Right lung (tissue), 2 donors: ENCODE measurements at regions not wholly inside any gene's neighbourhood (a gene's known extent, or its start where the extent isn't known, plus 50 kb on each side); places are given as distances from the start of the nearest gene placed in this dataset.
"Not testable (repeated sequence)": the region's sequence is repeated elsewhere in the genome, so short reads cannot be mapped to it uniquely, and the experiment has no call there.

Source experiments
- DNase-seq, 2 donors: peaks; one replicate each; pipeline ENCODE4 v3.0.0-alpha.2; 2013

DNA sequence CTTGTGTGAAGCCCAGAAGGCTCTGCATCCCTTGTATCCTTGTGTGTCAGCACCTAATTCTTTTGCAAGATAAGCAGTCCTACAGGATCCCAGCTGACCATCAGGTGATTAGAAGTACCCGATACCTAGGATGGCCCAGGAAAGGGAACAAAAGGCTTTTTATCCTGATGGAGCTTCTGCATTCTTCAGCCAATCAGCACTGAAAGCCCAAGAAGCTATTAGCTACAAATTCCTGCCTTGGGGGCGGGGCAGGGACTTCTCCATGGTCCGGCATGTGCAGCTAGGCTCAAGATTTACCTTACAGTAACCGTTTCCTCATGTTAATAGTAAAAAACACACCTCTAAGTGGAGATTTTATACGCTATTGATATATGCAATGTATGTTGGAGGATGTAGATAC lies 264.6 kb upstream of the THUMPD2 start:
- no peak for DNase-seq

DNA sequence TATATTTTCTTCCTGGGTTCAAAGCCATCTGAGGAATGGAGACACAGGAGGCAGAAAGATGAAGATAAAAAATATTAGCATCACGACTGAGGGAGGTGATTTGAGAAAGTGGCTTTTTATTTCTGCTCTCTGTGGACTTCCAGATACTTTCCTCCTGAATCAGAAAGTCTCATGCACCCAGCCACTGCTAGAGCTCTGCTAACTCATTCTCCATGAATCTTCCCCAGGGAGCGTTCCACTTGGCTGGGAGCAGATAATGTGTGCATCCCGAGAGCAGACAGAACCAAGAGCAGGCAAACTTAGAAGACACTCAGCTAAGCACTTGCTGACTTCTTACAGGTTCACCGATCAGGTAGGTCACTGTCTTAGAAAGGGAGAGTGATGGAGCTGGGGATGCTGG lies 264.1 kb upstream of the THUMPD2 start:
- no peak for DNase-seq

DNA sequence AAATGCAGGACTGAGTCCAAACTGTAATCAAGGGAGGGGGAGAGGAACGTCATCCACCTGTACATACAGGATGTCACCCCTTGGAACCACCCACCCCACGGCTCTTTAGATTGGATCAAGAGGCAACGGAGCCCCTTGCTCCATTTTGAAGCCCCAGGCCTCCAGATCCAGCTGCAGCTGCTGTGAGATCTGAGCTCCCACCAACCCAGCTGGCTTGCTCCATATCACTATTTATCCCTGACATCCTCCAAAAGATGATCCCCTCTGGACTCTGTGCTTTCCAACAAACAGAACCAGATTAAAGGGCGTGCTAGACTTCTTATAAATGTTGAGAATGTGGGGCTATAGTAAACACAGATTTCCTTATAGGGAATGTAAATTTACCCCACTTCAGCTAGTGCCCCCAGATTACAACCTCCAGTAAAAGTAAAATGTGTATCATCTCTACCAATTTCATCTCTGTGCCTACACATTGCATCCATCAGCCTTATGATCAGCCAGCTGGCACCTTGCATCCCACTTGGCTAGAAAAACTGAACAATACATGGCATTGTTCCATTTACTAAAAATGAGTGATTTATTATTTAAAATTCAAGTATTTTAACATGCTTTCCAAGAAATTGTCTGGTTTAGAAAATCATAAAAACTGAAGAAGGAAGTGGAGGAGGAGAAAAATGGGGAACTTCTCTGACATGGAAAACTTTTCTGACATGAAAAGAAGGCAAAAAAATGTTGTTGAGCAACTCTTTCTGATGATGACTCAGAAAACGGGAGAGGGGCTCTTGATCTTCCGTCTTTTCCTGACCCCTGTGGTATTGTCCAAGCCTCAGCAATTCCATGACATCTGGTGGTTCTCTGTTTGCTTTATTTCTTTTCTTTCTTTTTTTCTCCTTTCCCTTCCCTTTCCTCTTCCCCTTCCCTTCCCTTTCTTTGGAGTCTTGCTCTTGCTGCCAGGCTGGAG lies 262.6 kb upstream of the THUMPD2 start:
- peak in 1 of 2 donors; percentile 6 for DNase-seq

DNA sequence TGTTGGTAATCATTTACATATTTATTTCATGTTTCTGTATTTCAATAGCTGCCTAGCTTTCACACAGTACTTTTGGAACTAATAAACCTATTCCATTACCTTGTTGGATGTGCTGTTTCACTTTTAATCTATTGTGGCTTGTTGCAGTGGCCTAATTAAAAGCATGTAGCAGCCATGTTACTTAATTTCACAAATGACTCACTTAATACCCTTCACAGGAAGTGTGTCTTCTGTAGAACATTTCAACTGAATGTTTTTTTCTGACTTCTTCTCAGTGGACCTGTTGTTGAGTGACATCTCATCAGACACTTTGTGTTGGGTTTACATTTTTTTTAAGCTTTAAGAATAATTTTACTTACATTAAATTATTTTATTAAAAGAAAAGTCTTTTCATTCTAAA lies 260.5 kb upstream of the THUMPD2 start:
- no peak for DNase-seq

DNA sequence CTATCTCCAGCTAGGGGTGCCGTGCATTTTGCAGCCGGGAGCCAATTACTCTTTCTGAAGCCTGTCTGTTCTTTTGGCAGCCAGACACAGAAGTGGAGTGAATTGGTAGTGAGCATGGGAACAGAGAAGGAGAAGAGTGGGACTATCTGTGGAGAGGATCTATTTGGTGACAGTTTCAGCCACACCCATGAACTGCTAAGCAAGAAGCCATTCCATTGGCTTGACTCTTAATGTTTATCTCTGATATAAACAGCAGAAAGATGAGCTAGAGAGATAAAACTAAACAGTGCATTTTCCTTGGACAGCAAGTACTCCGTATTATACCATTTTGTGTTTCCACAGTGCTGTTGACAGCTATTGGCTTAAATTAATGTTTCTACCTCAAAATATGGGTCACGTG lies 259.6 kb upstream of the THUMPD2 start:
- DNase-seq, result no peak

DNA sequence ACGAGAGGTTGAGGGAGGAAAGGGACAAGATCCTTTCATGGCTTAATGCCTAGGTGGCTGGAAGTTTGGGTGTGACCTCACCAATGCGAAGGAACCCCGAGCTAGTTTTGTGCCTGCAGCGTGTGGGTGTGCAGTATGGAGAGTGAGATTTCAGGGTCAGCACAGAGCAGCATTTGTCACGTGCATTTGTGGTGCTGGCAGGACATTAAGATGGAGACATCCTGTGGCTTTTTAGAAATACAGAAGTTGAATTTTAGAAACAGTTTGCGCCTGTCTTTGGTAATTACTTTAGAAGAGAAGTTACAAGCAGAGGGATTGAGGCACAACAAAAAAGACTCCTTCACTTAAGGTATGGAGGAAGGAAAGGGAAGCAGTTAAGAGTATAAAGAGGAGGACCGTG lies 258.2 kb upstream of the THUMPD2 start:
- no peak for DNase-seq

DNA sequence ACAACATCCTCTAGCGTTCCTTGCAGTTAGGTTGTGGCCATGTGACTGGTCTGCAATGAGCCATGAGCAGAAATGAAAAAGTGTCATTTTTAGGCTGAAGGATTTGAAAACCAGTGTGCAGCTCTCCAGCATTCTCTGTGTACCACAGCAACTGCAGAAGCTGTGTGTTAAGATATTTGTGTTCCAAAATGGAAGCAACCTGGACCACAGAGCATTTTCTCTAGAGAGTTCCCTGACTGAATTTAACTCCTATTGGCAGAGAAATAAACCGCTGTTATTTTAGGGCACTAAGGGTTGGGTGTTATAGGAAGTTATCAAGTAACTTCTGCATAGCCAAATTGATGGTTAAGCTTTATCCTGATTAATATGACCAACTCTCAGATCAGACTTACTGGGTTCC lies 257.2 kb upstream of the THUMPD2 start:
- no peak for DNase-seq

DNA sequence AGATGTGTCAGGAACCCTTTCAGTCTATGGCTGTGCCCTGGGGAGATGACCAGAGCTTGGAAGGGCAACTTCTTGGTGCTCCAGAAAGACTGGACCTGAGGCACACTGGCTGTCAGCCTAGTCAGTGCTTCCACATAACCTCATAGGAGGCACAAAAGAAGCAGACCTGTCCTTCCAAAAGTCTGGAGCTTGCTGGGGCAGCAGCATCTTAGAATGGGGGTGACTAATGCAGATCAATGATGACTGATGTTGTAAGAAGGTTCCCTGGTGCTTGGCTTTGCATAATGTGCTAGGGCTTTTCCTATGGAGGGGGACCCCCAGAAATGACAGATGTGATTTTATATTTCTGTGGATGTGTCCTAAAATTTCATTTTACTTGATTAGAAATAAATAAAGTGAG lies 255.7 kb upstream of the THUMPD2 start:
- DNase-seq, result no peak

DNA sequence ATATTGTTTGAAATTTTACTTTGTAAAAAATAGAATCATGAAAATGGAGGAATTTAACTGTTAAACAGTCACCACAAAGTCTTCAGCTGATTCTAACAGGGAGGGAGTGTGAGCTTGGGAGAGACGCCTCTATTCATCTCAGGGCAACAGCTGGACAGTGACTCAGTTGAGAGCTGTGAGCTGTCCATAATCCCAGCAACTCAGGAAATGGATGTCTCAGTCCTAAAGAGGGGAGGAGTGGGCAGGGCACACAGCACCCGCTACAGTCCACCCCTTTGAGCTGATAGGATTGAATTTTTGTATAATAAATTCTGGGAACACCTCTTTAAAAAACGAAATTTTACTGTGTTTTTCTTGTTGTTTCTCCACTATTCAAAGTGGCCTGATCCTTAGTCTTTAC lies 255.1 kb upstream of the THUMPD2 start:
- DNase-seq, result no peak

DNA sequence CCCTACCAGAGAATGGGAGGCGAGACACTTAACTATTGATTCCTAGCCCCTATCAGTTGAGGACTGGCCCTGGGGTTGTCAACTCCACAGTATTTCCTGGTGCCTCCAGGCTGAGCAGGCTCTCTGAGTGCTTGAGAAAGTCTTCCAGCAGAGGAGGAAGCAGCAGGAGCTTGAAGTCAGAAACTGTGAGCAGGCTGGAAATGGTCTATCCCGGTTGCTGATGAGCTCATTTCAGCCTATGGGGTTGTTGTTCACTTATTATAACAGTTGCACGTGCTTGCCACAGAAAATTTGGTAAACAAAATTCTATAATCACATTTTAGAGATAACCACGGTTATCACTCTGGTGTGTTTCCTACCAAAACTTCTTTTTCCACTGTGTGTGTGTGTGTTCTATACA lies 254.7 kb upstream of the THUMPD2 start:
- no peak for DNase-seq

DNA sequence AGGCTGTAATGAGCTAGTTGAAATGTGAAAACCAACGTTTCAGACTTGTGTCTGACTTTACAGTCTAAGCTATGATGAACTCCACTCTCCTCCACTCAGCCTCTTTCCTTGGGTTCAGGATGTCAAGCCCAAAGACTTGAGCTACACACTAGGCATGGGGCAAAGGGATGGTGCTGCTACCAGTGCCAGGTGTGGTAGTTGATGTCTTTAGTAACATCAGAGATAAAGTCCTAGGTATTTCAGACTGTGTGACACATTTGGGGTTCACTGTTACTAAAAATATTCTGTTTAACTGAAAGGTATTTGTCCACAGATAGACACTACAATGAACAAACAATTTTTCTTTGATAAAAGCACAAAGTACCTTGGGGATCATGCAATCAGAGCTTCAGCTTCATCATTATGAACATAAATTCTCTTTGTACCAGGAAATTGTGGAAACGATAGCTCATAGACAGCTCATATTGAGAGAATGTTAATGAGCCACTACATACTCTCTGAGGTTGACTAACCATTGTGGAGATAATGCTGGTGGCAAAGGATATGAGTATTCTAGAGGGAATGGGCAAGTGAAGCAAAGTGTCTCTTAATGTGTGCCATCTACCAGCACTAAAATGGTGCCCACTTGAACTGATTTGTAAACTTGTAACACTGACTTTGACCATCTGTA lies 253.7 kb upstream of the THUMPD2 start:
- no peak for DNase-seq

DNA sequence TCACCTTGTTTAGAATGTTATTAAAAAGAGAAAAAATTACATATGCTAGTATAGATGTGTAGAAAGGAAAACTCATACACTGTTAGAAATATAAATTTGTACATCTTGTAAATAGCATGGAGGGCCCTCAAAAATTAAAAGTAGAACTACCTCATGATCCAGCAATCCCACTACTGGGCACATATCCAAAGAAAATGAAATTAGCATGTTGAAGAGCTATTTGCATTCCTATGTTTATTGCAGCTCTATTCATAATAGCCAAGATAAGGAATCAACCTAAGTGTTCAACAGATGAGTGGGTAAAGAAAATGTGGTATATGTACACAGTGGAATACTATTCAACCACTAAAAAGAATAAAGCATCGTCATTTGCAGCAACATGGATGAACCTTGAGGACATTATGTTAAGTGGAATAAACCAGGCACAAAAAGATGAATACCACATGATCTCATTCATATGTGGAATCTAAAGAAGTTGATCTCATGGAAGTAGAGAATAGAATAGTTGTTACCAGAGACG lies 251.5 kb upstream of the THUMPD2 start:
- DNase-seq, result no peak

DNA sequence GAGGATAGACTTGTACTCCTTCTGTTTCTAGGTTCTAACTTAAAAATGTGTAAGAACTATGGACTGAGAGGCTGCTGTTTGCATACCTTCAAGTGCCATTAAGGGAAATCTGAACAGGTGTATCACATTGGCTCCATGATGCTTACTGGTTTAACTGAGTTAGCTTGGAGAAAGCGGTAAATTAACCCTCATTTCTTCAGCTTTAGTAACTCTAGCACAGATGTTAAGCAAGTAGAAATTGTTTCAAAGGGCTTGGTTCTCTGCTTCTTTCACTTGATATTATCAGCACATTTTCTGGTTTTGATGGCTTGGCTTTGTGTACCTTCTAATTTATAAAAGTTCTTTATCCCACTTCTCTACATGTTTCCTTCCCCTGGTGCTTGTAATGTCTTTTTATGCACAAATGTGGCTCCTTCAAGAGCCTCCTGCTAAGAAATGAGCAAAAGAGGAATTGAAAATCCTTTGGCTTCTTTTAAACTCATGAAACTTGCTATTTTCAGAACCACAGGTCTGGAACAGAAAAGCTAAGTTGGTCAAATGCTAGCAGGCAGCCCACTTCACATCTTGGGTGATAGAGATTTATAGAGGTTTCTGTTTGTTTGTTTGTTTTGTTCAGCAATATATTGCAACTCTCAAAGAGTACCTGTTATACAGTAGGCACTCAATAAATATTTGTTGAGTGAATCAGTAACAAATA lies 249.9 kb upstream of the THUMPD2 start:
- DNase-seq, result no peak

DNA sequence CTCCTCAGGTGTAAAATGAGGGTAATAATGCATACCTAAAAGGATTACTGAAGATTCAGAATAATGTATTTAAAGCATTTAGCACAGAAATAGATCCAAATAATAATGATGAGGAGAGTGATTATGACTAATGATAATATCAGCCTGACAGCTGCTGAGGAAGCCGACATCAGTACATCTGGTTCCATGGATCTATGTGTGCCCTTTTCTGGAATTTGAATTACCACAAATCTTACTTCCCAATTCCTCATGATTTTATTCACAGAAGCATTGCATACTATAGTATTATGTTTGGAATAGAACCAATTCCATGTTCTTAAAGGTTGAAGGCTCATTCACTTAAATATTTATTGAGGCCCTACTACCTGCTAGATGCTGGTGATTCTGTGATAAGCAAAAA lies 248.9 kb upstream of the THUMPD2 start:
- no peak for DNase-seq

DNA sequence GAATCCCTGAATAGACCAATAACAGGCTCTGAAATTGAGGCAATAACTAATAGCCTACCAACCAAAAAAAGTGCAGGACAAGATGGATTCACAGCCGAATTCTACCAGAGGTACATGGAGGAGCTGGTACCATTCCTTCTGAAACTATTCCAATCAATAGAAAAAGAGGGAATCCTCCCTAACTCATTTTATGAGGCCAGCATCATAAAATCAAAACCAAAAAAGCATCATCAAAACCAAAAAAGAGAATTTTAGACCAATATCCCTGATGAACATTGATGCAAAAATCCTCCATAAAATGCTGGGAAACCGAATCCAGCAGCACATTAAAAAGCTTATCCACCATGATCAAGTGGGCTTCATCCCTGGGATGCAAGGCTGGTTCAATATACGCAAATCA lies 246.2 kb upstream of the THUMPD2 start:
- DNase-seq, result not testable (repeated sequence)

DNA sequence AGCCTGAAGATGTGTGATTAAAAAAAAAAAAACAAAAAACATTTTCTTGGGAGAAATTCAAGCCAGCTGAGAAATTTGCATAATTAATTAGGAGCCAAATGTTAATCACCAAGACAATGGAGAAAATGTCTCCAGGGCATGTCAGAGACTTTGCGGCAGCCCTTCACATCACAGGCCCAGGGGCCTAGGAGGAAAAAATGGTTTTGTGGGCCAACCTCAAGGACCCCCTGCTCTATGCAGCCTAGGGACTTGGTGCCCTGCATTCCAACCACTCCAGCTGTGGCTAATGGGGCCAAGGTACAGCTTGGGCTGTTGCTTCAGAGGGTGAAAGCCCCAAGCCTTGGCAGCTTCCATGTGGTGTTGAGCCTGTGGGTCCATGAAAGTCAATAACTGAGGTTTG lies 241.9 kb upstream of the THUMPD2 start:
- DNase-seq, result no peak

DNA sequence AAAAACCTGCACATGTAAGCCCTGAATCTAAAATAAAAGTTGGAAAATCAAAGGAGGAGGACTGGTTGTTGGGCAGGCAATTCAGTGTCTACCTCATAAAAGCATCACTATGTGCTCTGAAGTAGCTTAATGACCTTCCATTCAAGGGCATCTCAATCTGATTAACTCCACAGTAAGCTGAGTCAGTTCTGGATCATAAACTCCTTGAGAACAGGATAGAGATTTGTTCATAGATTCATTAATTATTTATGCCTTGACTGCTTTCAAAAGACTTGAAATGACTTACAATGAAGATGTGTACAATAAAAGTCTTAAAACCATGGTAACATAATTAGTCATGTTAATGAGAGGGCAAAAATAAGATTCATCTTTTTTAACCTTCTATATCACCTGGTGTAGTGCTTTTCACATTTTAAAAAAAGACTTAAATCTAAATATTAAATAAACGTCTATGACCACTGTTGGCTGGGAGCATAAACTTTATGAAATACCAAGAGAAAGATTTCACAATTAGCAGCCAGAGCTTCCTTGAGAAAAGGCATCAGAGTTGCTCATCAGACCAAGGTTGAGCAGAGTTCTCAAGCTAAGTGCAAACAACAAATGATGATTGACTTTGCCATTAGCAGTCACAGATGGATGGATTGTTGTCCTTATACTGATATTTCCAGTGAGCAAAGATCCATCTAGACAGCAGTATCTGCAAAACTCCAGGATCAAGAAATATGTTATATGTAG lies 237.3 kb upstream of the THUMPD2 start:
- DNase-seq, result no peak

DNA sequence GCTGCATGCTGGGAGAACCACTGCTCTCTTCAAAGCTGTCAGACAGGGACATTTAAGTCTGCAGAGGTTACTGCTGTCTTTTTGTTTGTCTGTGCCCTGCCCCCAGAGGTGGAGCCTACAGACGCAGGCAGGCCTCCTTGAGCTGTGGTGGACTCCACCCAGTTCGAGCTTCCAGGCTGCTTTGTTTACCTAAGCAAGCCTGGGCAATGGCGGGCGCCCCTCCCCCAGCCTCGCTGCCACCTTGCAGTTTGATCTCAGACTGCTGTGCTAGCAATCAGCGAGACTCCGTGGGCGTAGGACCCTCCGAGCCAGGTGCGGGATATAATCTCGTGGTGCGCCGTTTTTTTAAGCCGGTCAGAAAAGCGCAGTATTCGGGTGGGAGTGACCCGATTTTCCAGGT lies 234.9 kb upstream of the THUMPD2 start:
- DNase-seq, result not testable (repeated sequence)

DNA sequence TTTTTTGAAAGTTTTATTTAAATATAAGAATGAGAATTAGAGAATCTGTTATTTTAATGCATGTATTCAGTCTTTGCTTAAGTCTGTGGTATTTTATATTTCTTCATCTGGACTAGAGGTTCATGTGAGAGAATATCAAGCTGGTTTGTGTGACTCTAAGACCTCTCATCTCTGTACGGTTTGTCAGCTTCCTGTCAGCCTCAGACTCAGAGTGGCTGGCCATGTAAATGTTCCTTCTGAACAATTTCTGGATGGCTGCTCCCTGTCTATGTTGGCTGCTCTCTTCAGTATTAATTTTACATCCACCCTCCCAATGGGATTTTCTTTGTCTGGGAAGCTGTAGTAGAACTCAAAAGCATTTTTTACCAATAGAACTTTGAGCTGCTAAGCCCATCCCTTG lies 225.3 kb upstream of the THUMPD2 start:
- no peak for DNase-seq

DNA sequence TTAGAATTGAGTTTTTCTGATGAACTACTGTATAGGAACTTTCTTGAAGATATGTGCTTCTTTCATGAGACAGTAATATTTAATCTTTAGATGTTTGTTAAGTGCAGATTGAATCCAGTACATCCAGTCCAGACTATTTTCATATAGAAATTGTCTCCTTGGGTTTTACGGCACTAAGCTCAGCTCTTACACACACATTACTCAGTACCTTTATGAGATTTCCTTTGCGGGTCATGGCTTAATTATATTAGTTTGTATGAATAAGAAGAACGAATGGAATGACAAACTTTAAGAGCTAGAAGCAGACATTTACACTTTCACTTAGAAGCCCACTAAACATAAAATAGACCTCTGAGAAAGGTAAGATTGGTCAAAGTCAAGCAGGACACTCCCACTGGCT lies 223.3 kb upstream of the THUMPD2 start:
- no peak for DNase-seq

DNA sequence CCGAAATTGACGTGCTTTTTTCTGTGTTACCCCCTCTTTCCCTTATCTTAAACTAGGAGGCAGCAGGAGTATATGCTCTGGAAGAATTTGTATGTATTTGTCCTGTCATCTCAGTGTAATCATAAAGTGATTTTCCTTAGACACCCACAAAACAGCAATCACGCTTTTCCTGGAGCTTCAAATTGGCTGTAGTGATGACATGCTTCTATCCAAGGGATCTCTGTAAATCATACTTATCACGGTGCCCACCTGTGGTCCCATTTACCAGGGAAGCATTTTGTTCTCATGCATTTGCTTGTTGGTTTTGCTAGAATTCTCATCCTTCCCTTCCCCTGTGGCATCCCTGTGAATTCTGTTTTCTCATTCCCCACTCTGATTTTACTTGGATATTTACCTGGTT lies 220.8 kb upstream of the THUMPD2 start:
- no peak for DNase-seq

DNA sequence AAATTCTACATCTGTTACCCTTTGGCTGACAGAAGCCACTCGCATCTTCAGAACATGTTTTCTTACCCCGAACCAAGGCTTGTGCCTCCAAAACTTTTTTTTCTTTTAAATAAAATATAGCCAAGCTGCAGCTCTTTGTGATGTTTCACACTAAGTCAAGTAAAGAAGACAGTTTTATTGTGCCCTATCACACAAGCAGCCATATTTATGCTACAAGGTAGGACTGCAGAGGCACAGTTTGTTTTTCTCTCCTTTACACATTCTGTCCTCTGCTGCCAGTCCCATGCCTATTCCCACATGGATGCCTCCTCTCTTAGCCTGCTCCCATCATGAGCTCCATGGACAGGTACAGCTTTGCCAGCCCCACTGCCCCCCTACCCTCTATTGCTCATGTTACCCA lies 219.6 kb upstream of the THUMPD2 start:
- DNase-seq, result no peak
